DND-41 (cell line): ENCODE measurements at regions not wholly inside any gene's neighbourhood (a gene's known extent, or its start where the extent isn't known, plus 50 kb on each side); places are given as distances from the start of the nearest gene placed in this dataset.

Source experiments
- EZH2 ChIP-seq: IDR thresholded peaks from 3 replicates; pipeline ENCODE4 v1.6.1; 2012; ENCODE audit warnings: borderline replicate concordance, low read depth, mild to moderate bottlenecking, moderate library complexity, low read length, inconsistent platforms; ENCODE audit not compliant: severe bottlenecking
- TF ChIP-seq, protein P1 (sequence below): IDR thresholded peaks from 2 replicates; pipeline ENCODE4 v1.5.1; 2012; ENCODE audit warnings: borderline replicate concordance, low read length, moderate library complexity, mild to moderate bottlenecking; ENCODE audit not compliant: poor library complexity, severe bottlenecking; ENCODE audit errors: extremely low read depth

DNA sequence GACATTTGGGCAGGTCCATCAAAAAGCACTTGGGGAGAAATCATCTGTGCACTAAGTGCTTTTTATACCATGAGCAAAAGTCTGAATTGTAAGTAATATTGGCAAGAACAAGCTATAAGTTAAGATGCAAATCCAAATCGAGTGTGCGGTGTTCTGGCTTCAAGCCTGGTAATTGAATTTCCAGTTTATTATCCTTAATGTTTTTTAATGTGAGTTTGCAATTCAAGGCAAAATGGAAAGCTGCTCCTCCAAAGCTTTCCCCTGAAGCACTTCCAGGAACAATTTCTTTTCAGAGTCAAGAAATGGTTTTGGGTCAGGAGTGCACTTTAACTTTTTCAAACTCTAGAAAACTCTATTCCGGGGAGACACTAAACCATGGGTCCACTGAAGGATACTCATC lies 445.7 kb downstream of the TOX3 start:
- TF ChIP-seq, protein P1, sequence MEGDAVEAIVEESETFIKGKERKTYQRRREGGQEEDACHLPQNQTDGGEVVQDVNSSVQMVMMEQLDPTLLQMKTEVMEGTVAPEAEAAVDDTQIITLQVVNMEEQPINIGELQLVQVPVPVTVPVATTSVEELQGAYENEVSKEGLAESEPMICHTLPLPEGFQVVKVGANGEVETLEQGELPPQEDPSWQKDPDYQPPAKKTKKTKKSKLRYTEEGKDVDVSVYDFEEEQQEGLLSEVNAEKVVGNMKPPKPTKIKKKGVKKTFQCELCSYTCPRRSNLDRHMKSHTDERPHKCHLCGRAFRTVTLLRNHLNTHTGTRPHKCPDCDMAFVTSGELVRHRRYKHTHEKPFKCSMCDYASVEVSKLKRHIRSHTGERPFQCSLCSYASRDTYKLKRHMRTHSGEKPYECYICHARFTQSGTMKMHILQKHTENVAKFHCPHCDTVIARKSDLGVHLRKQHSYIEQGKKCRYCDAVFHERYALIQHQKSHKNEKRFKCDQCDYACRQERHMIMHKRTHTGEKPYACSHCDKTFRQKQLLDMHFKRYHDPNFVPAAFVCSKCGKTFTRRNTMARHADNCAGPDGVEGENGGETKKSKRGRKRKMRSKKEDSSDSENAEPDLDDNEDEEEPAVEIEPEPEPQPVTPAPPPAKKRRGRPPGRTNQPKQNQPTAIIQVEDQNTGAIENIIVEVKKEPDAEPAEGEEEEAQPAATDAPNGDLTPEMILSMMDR, result no peak
- no peak for TF ChIP-seq EZH2
